Fibroblast of mammary gland (primary cell): ENCODE measurements at regions not wholly inside any gene's neighbourhood (a gene's known extent, or its start where the extent isn't known, plus 50 kb on each side); places are given as distances from the start of the nearest gene placed in this dataset.

Source experiments
- DNase-seq: peaks from one replicate; pipeline ENCODE4 v3.0.0-alpha.2; 2010; ENCODE audit warnings: low read depth
- H3K4me3 ChIP-seq: 2 replicates; pipeline ENCODE4 v1.5.1; 2011; ENCODE audit warnings: low read depth, mild to moderate bottlenecking, low read length, moderate library complexity; ENCODE audit not compliant: control insufficient read depth
- CTCF ChIP-seq: conservative IDR thresholded peaks from 2 replicates; pipeline ENCODE4 v1.5.1; 2011; ENCODE audit warnings: low read depth, low read length, inconsistent platforms; ENCODE audit not compliant: control insufficient read depth, insufficient read depth

DNA sequence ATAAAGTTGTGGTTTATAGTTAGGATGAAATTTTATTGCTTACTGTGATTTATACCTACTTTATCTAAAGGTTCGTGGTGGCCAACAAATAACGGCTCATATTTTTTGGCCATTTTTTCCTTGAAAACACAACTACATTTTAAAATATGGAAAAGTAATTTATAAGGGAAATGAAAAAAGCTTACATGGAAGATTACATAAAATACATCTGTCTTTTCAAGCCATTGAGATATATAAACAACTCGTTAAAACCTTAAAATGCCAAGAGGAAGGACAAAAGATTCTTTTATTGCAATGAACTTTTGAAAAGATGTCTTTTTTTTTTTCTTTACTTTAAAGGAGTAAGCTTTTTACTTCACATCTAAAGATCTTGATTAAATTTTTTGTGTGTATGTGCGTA is 55.4 kb upstream of the EYA4 start:
- DNase-seq = no peak
- TF ChIP-seq CTCF = no peak
- H3K4me3 ChIP-seq = no peak overlapping the region

DNA sequence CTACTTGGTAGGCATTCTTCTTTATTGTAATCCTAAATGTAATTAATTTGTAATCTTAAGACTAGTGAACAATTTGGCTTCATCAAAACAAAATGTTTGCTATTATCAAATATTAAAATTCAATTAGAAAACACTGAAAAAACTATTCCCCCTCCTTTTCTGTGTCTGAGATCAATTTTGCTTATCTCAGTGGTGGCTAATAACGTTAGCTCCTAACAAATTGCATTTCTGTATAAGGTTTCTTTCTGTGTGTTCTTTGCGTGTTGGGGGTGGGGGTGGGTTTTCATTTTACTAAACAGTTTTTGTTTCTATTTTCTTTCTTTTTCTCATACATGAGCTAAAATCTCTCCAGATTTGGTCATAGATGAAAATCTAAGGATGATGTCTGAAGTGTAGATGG is 54.0 kb upstream of the EYA4 start:
- TF ChIP-seq CTCF = no peak
- no peak for DNase-seq
- H3K4me3 ChIP-seq = no peak overlapping the region

GRCh38 chr6:133187657-133188453 is 53.3 kb upstream of the EYA4 start:
- TF ChIP-seq CTCF = no peak
- no peak overlapping the region for H3K4me3 ChIP-seq
- DNase-seq = no peak

DNA sequence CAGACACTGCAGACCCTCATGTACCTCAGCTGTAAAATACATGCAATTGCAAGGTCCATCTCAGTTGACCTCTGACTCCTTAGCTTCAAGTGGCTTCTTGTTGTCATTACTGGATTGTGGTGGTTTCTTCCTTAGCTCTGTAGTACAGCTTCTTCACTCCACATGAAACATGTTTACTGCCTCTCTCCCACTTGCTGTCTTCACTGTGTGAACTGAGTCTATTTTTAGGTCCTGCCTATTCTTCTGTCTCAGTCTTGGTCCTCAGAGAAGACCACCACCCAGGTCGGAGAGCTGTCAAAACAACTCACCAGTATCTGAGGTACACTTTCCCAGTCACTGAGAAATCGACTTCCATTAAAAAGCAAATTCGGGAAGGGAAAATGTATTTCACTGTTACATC is 50.2 kb upstream of the EYA4 start:
- TF ChIP-seq CTCF = no peak
- no peak for DNase-seq
- no peak overlapping the region for H3K4me3 ChIP-seq

DNA sequence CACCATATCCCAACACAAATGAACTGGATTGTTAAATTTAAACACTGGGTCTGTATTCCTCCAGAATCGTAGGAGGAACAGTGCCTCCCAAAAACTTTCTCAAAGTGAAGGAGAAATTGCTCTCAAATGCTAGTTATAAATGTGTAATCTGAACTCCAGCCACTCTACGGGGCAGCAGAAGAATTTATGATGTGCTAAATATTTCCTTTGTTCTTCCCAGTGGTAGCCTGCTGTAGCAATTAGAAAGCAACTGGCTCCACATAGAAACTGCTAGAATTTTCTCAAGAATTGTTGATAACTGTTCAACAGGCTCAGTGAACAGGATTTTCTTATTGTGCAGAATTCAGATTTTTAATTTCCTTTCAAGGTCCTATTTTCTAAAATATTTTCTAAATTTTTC is 49.8 kb upstream of the EYA4 start:
- TF ChIP-seq CTCF = no peak
- no peak overlapping the region for H3K4me3 ChIP-seq
- no peak for DNase-seq
